Neural progenitor cell (in vitro differentiated cells): ENCODE measurements at regions not wholly inside any gene's neighbourhood (a gene's known extent, or its start where the extent isn't known, plus 50 kb on each side); places are given as distances from the start of the nearest gene placed in this dataset.

Source experiments
- DNase-seq: peaks from one replicate; pipeline ENCODE4 v3.0.0-alpha.2; 2016; ENCODE audit warnings: low spot score
- H2AFZ ChIP-seq: fragments of 200-600 bp; sonication (generic); replicated peaks from 2 replicates; pipeline ENCODE4 v1.6.1; 2016; ENCODE audit warnings: antibody characterized with exemption
- H3F3A ChIP-seq: fragments of 200-600 bp; sonication (generic); 2 replicates; pipeline ENCODE4 v1.6.1; 2016; ENCODE audit warnings: antibody characterized with exemption, low read depth
- H3K27ac ChIP-seq: fragments of 200-600 bp; sonication (generic); 2 replicates; pipeline ENCODE4 v1.5.1; 2016; ENCODE audit warnings: mild to moderate bottlenecking
- H3K27me3 ChIP-seq: fragments of 200-600 bp; sonication (generic); 2 replicates; pipeline ENCODE4 v1.6.1; 2016; ENCODE audit warnings: mild to moderate bottlenecking, moderate library complexity
- H3K36me3 ChIP-seq: fragments of 200-600 bp; sonication (generic); 2 replicates; pipeline ENCODE4 v1.5.1; 2016
- H3K4me1 ChIP-seq: fragments of 200-600 bp; sonication (generic); 2 replicates; pipeline ENCODE4 v1.6.1; 2016; ENCODE audit warnings: mixed run types
- H3K4me2 ChIP-seq: fragments of 200-600 bp; sonication (generic); 2 replicates; pipeline ENCODE4 v1.6.1; 2016
- H3K4me3 ChIP-seq: fragments of 200-600 bp; sonication (generic); 2 replicates; pipeline ENCODE4 v1.5.1; 2016
- H3K79me2 ChIP-seq: fragments of 200-600 bp; sonication (generic); 2 replicates; pipeline ENCODE4 v1.6.1; 2016; ENCODE audit warnings: low read depth
- H3K9ac ChIP-seq: fragments of 200-600 bp; sonication (generic); 2 replicates; pipeline ENCODE4 v1.6.1; 2016
- H3K9me3 ChIP-seq: fragments of 200-600 bp; sonication (generic); 2 replicates; pipeline ENCODE4 v1.5.1; 2016; ENCODE audit warnings: low read depth
- H4K20me1 ChIP-seq: fragments of 200-600 bp; sonication (generic); 2 replicates; pipeline ENCODE4 v1.6.1; 2016; ENCODE audit warnings: low read depth
- H3K27ac Mint-ChIP-seq: 3 replicates; pipeline ENCODE4 v1.8.0; 2021; ENCODE audit warnings: mixed read lengths
- H3K27me3 Mint-ChIP-seq: 2 replicates; pipeline ENCODE4 v1.8.0; 2022; ENCODE audit warnings: low read depth, mild to moderate bottlenecking, inconsistent platforms, moderate library complexity, mixed read lengths; ENCODE audit not compliant: insufficient read depth
- H3K36me3 Mint-ChIP-seq: 3 replicates; pipeline ENCODE4 v1.8.0; 2021; ENCODE audit warnings: mixed read lengths
- H3K4me1 Mint-ChIP-seq: 3 replicates; pipeline ENCODE4 v1.8.0; 2021; ENCODE audit warnings: mixed read lengths
- H3K4me3 Mint-ChIP-seq: 3 replicates; pipeline ENCODE4 v1.8.0; 2021; ENCODE audit warnings: mild to moderate bottlenecking, moderate library complexity, mixed read lengths
- H3K9me3 Mint-ChIP-seq: 3 replicates; pipeline ENCODE4 v1.8.0; 2020; ENCODE audit warnings: mixed read lengths
- CTCF ChIP-seq: fragments of 200-600 bp; sonication (generic); IDR thresholded peaks from 2 replicates; pipeline ENCODE4 v1.5.1; 2017; ENCODE audit warnings: antibody characterized with exemption, mild to moderate bottlenecking
- EZH2 ChIP-seq: fragments of 200-600 bp; sonication (generic); IDR thresholded peaks from 2 replicates; pipeline ENCODE4 v1.6.1; 2017; ENCODE audit warnings: antibody characterized with exemption, mild to moderate bottlenecking, moderate library complexity
- EZH2phosphoT487 ChIP-seq: fragments of 200-600 bp; sonication (generic); IDR thresholded peaks from 2 replicates; pipeline ENCODE4 v1.6.1; 2017; ENCODE audit warnings: antibody characterized with exemption

GRCh38 chr9:88898039-88898720, 93.1 kb upstream of the S1PR3 start:
- Histone ChIP-seq H3K9me3 (no peaks in the 10 kb centered on the region), H3K27me3 (no peaks in the 10 kb centered on the region), H3K4me1 (no peaks in the 10 kb centered on the region), H3K27ac (no peak overlapping the region), H3K36me3 (no peaks in the 10 kb centered on the region), H3K9ac (no peak overlapping the region), H3K4me2 (no peak overlapping the region), H3F3A (no peaks in the 10 kb centered on the region), H2AFZ (no peak overlapping the region), H4K20me1 (no peaks in the 10 kb centered on the region), H3K79me2 (no peaks in the 10 kb centered on the region), H3K4me3 (no peak overlapping the region)
- H3K4me1 Mint-ChIP-seq, result no peaks in the 10 kb centered on the region
- H3K27me3 Mint-ChIP-seq, result no peaks in the 10 kb centered on the region
- H3K36me3 Mint-ChIP-seq, result no peaks in the 10 kb centered on the region
- no peak overlapping the region for H3K4me3 Mint-ChIP-seq
- H3K9me3 Mint-ChIP-seq, result peaks cover 8% of the 10 kb centered on the region
- H3K27ac Mint-ChIP-seq, result no peak overlapping the region
- no peak for TF ChIP-seq CTCF
- TF ChIP-seq EZH2phosphoT487, result no peak
- TF ChIP-seq EZH2, result no peak
- no peak for DNase-seq

- Histone ChIP-seq H3K27me3 (no peaks in the 10 kb centered on the region), H3K4me2 (no peak overlapping the region), H3K4me3 (no peak overlapping the region), H3K4me1 (no peaks in the 10 kb centered on the region), H3K36me3 (no peaks in the 10 kb centered on the region), H3F3A (no peaks in the 10 kb centered on the region), H3K79me2 (no peaks in the 10 kb centered on the region), H4K20me1 (no peaks in the 10 kb centered on the region), H3K27ac (no peak overlapping the region), H3K9ac (no peak overlapping the region), H2AFZ (peak overlapping the region; percentile 38), H3K9me3 (no peaks in the 10 kb centered on the region)
- peaks cover 2% of the 10 kb centered on the region for H3K27me3 Mint-ChIP-seq
- H3K4me1 Mint-ChIP-seq, result no peaks in the 10 kb centered on the region
- no peak overlapping the region for H3K4me3 Mint-ChIP-seq
- H3K27ac Mint-ChIP-seq, result no peak overlapping the region
- no peaks in the 10 kb centered on the region for H3K36me3 Mint-ChIP-seq
- no peak for DNase-seq
- peaks cover 38% of the 10 kb centered on the region for H3K9me3 Mint-ChIP-seq
- TF ChIP-seq CTCF (no peak), EZH2 (no peak), EZH2phosphoT487 (no peak)
Measured at GRCh38 chr9:88905506-88905905, 85.8 kb upstream of the S1PR3 start.

GRCh38 chr9:88915916-88916315, 75.4 kb upstream of the S1PR3 start:
- H3K27ac Mint-ChIP-seq, result no peak overlapping the region
- H3K36me3 ChIP-seq, result no peaks in the 10 kb centered on the region
- H3K9me3 Mint-ChIP-seq, result peaks cover 26% of the 10 kb centered on the region
- no peak overlapping the region for H3K4me3 ChIP-seq
- no peak overlapping the region for H3K4me2 ChIP-seq
- TF ChIP-seq CTCF (no peak), EZH2phosphoT487 (no peak), EZH2 (no peak)
- H3K79me2 ChIP-seq, result no peaks in the 10 kb centered on the region
- H3K36me3 Mint-ChIP-seq, result peaks cover 3% of the 10 kb centered on the region
- peaks cover 4% of the 10 kb centered on the region for H3K4me1 Mint-ChIP-seq
- H3K27ac ChIP-seq, result no peak overlapping the region
- no peaks in the 10 kb centered on the region for H3K27me3 ChIP-seq
- H3F3A ChIP-seq, result no peaks in the 10 kb centered on the region
- no peaks in the 10 kb centered on the region for H3K4me1 ChIP-seq
- H4K20me1 ChIP-seq, result no peaks in the 10 kb centered on the region
- H3K4me3 Mint-ChIP-seq, result no peak overlapping the region
- H2AFZ ChIP-seq, result no peak overlapping the region
- H3K9me3 ChIP-seq, result no peaks in the 10 kb centered on the region
- H3K9ac ChIP-seq, result no peak overlapping the region
- DNase-seq, result no peak
- H3K27me3 Mint-ChIP-seq, result no peaks in the 10 kb centered on the region
